ENCODE measurements at regions not wholly inside any gene's neighbourhood (a gene's known extent, or its start where the extent isn't known, plus 50 kb on each side); places are given as distances from the start of the nearest gene placed in this dataset.

GRCh38 chr5:135243556-135244285, 155.3 kb downstream of the MACROH2A1 start:
- H3K27me3 ChIP-seq: no peaks in the 10 kb centered on the region
- peak overlapping the region; percentile 54 to 86 for H3K27ac ChIP-seq
- TF ChIP-seq CTCF (IDR thresholded peaks at IDR 0.05): no peak
- H3K4me3 ChIP-seq: no peak overlapping the region
- DNase-seq (ENCODE audit: low spot score): peak; percentile 59
- no peaks in the 10 kb centered on the region for H3K9me3 ChIP-seq
- peaks cover 0 to 64% of the 10 kb centered on the region in 2 donors for H3K4me1 ChIP-seq
- H3K36me3 ChIP-seq: no peaks in the 10 kb centered on the region

GRCh38 chr5:135242866-135243555, 156.0 kb downstream of the MACROH2A1 start:
- Histone ChIP-seq H3K9me3 (no peaks in the 10 kb centered on the region), H3K36me3 (no peaks in the 10 kb centered on the region), H3K27me3 (no peaks in the 10 kb centered on the region), H3K27ac (peak overlapping the region; percentile 54 to 86), H3K4me3 (no peak overlapping the region), H3K4me1 (peaks cover 0 to 64% of the 10 kb centered on the region in 2 donors)
- no peak for TF ChIP-seq CTCF (IDR thresholded peaks at IDR 0.05)
- DNase-seq (ENCODE audit: low spot score): peak; percentile 60

- no peaks in the 10 kb centered on the region for H3K36me3 ChIP-seq
- TF ChIP-seq CTCF (IDR thresholded peaks at IDR 0.05): no peak
- peak overlapping the region; percentile 54 to 86 for H3K27ac ChIP-seq
- peak; percentile 43 for DNase-seq (ENCODE audit: low spot score)
- H3K9me3 ChIP-seq: no peaks in the 10 kb centered on the region
- no peaks in the 10 kb centered on the region for H3K27me3 ChIP-seq
- peaks cover 0 to 61% of the 10 kb centered on the region in 2 donors for H3K4me1 ChIP-seq
- H3K4me3 ChIP-seq: no peak overlapping the region
Measured at GRCh38 chr5:135242021-135242865, 156.8 kb downstream of the MACROH2A1 start.

GRCh38 chr5:135241536-135241935, 157.5 kb downstream of the MACROH2A1 start:
- peak; percentile 36 for DNase-seq (ENCODE audit: low spot score)
- H3K4me1 ChIP-seq: peaks cover 0 to 54% of the 10 kb centered on the region in 2 donors
- H3K9me3 ChIP-seq: no peaks in the 10 kb centered on the region
- H3K36me3 ChIP-seq: no peaks in the 10 kb centered on the region
- H3K27me3 ChIP-seq: no peaks in the 10 kb centered on the region
- H3K4me3 ChIP-seq: no peak overlapping the region
- peak overlapping the region in 1 of 2 donors; percentile 86 for H3K27ac ChIP-seq
- TF ChIP-seq CTCF (IDR thresholded peaks at IDR 0.05): no peak

- Histone ChIP-seq H3K27ac (no peak overlapping the region), H3K4me1 (peaks cover 0 to 47% of the 10 kb centered on the region in 2 donors), H3K9me3 (no peaks in the 10 kb centered on the region), H3K27me3 (no peaks in the 10 kb centered on the region), H3K4me3 (no peak overlapping the region), H3K36me3 (no peaks in the 10 kb centered on the region)
- TF ChIP-seq CTCF (IDR thresholded peaks at IDR 0.05): no peak
- peak; percentile 48 for DNase-seq (ENCODE audit: low spot score)
Measured at GRCh38 chr5:135240781-135241360, 158.2 kb downstream of the MACROH2A1 start.

Data from right atrium auricular region (tissue), 2 donors.